CD4-positive, alpha-beta T cell treated with Interleukin-12 subunit alpha and Interleukin-12 subunit beta, for 1 hour (primary cell): ENCODE measurements at regions not wholly inside any gene's neighbourhood (a gene's known extent, or its start where the extent isn't known, plus 50 kb on each side); places are given as distances from the start of the nearest gene placed in this dataset.

Source experiments
- DNase-seq: peaks from one replicate; pipeline ENCODE4 v3.0.0-alpha.2; 2020

DNA sequence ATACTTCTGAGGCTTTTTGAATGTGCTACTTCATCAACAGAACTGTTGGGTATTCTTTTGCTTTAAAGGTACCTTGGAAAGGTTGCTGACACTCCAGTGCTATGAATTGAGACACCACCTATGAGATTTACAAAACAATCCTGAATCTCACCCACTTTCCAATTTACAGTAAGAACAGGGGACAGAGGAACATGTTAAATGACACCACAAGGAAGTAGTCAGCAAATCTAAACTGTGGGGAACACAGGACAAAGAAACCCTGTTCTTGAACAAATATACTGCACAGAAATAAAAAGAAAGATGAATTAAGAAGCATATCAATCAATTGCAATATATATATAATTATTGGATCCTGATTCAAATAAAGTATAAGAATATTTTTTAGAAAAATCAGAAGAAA lies 216.7 kb upstream of the ARID1B start:
- no peak for DNase-seq

DNA sequence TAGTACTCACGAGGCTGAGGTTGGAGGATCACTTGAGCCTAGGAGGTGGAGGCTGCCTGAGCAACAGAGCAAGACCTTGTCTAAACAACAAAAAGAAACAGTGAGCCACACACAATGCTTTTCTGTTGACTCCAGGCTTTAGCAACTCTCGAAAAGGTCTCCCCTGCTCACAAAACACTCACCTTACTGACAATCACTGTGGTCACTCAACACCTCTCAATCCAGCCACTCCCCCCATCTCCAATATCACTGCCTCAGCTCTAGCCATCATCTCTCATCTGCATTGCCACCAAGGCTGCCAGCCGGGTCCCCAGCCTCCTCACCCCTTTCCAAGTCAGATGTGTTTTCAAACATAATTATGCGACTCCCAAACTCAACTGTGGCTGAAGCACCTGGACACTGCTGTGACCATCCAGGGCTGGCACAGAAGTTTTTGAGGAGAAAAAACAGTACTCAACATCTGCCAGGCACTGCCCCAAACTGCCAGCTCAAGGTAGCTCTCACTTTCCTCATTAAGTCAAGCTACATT lies 218.0 kb upstream of the ARID1B start:
- no peak for DNase-seq

DNA sequence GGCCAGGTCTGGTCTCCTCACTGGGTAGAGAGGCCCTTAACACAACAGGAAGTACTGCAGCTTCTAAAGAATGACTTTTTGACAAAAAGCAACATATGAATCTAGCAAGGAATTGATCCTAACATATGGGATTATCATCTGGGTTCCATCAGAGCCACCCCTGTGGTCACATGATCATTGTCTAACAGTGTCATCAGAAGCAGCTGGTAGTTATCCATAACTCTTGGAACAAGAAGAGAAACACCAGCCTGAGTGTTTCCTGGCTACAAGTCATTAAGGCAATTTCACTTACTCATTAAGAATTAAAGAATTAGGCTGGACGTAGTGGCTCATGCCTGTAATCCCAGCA lies 219.3 kb upstream of the ARID1B start:
- no peak for DNase-seq

DNA sequence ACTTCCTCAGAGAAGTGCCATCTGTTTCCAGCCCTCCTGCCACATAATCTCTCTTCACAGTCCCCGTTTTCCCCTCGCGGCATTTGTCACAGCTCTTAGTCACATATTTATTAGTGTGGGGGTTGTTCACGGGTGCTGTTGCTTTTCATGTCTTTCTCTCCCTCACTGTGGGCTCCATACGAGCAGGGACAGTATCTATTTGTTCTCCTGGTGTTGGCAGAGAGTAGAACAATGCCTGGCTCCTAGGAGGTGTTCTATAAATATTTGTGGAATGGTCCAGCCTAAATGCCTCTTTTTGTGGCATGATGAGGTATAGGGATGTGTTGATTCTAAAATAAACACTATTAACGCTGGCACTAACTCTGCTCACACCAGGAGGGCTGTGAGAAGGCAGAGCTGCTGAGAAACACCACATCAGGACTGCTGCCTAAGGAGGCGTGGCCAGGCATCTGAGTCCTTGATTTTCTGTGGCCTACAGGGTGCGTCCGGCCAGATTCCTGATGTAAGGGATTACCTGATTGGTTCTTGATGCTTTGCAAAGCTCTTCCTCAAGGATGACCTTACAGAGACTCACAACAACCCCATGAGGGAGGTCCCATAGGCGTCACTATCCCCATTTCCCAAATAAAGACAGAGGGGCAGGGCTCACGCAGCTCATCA lies 219.8 kb upstream of the ARID1B start:
- no peak for DNase-seq

DNA sequence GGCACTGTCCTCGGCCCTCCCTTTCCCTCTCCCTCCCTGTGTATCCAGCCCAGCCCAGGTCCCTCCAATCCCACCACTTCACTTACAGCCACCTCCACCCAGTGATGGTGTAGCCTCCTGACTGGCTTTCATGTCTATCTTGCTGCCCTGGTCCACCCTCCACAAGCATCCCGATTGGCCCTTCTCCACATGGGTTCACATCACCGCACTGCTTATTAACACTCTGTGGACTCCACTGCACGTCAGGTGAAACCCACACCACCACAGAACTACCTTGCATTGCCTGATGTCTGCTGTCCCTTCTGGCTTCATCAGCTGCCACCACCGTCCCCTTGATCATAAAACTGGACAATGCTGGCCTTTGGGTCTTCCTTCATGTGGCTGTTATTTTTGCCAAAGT lies 220.4 kb upstream of the ARID1B start:
- DNase-seq, result no peak

DNA sequence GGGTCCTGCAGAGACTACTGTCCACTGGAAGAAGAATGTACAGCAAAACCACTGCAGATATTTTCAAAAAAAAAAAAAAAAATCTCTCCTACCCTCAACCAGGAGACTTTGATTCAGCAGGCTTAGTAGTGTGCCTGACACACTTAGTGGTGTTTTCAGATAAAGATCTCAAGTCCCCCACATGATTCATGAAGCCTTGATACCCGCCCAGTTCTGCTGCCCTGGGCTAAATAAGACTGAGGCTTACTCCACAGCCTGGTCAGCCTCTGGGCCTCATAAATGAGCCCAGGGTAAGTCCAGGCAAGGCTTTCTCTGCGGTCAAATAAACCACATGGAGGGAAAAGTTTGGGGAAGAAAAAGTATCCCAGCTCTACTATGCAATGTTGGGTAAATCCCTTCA lies 222.1 kb upstream of the ARID1B start:
- no peak for DNase-seq

DNA sequence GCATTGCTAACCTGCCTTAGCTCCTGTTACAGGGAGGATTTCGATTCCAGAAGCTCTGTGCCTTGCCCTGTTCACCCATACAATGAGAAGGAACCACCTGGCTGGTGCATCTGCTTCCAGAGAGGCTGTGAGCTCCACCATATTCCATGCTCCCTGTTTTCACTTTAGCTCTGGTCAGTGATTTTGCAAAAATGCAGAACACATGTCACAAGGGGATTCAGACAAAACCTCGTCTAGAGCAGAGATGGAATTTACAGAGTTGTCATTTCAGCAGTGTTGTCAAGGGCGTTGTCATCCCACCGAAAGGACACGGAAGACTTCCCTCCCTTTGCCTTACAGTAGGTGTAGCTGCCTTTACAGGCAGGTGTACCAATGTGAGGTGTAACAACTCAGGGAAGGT lies 223.0 kb upstream of the ARID1B start:
- no peak for DNase-seq

DNA sequence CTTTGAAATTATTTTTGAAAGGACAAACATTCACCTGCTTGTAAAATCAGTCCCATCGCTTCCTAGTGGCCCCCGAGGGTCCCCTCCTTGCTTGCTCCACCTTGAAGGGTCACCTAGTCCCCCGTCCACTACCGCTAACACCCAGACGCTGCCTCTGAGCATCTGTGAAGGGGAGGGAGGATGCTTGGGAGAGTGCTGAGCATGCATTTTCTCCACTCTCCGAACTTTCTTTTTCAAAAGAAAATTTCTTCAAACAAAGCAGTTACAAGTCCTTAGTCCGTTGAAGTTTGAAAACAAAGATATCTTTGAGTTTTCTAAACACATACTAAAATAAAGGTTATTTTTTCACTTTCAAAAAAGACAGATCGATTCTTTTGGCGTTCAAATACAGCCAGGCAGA lies 224.3 kb upstream of the ARID1B start:
- DNase-seq, result no peak

DNA sequence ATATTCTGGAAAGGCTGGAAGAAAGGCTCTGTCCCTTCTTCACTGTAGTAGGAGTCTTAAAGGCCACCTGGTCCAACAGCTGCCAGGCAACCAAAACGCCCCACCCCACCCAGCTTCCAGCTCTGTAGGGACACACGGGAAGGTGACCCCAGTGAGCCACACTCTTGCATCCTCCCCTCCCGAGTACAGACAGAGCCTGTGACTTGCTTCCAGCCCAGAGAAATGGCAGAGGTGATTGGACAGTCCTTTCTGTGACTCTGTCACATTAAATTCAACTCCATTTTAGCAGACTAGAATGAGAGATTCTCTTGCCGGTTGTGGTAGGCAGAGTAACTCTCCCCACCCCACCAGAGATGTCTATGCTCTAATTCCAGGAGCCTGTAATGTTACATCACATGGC lies 226.2 kb upstream of the ARID1B start:
- DNase-seq, result no peak

DNA sequence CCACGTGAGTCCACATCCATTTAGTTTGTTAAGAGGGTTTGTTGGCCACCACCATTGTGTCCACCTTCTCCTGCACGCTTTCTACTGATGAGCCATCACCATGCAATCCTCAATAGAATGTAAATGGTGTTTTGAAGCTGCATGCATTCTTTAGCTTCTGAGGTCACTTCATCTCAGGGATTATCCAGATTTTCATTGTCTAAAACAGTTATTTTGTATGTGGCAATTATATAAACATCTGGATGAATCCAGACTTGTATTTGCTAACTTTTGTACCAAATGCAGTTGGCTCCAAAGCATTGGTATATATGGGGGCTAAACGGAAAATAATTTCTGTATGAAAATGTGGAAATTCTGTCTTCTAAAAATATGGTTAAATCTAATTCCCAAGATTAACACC lies 231.2 kb upstream of the ARID1B start:
- no peak for DNase-seq

DNA sequence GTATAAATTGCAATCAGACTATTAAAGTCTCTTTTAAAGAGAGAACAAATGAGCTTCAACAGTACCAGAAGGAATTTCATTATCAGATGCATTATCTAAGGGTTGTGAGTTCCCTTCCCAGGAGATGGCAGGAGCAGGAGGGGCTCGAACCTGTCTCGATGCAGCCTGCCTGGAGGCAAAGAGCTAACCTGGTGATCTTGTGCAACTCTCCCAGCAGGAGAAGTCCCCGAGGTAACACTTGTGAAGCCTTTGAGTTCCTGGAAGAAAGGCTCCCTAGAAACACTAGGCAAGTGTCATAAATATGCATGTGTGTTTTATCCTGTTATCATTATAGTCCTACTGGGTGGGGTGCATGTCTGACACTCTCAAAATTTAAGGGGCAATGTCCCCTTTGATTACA lies 232.2 kb upstream of the ARID1B start:
- no peak for DNase-seq

DNA sequence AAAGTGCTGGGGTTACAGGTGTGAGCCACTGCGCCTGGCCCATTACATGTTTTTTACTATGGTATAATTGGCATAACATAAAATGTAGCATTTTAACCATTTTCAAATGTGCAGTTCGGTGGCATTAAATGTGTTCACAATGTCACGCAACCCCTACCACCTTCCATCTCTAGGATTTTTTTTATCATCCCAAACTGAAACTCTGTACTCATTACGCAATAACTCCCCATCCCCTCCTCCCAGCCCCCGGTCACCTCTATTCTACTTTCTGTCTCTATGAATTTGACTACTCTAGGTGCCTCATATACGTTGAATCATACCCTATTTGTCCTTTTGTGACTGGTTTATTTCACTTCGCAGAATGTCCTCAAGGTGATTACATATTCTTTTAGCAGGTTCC lies 233.1 kb upstream of the ARID1B start:
- no peak for DNase-seq

DNA sequence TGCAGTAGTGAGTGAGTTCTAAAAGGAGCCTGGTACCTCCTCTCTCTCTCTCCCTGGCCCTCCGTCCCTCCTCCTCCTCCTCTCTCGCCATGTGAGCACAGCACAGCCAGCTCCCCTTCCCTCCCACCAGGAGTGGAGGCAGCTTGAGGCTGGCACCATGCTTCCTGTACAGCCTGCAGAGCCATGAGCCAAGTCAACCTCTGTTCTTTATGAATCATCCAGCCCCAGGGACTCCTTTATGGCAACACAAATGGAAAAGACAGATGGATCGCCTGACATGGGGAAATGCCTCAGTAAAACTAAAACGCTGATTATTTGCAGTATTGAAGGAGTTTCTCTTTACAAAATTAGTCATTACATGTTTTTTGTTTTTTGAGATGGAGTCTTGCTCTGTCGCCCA lies 233.7 kb upstream of the ARID1B start:
- no peak for DNase-seq

DNA sequence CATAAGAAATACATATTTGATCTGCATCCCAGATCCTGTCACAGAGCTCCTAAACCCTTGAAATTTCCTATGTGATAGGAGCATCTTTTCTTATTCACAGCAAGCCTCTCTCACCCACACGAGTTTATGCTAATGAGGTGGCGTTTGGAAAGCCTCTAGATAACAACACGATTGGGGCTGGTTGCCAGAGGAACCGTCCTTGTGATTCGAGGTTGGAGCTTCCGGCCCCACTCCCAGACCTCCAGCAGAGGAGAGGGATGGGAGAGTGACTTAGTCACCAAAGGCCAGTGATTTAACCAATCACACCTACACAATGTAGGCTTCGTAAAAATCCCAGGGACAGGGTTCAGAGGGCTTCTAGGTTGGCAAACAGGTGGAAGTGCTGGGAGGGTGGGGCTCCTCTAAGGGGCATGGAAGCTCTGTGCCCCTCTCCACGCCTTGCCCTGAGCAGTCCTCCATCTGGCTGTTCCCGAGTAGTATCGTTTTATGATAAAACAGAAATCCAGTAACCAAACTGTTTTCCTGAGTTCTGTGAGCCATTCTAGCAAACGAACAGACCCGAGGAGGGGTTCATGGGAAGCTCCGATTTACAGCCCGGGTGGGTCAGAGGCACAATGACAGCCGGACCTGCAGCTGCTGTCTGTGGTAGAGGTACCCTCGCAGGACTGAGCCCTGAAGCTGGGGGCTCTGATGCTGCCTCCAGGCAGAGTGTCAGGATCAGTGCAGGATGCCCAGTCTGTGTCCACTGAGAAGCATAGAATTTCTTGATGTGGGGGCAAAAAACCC lies 238.1 kb upstream of the ARID1B start:
- no peak for DNase-seq

DNA sequence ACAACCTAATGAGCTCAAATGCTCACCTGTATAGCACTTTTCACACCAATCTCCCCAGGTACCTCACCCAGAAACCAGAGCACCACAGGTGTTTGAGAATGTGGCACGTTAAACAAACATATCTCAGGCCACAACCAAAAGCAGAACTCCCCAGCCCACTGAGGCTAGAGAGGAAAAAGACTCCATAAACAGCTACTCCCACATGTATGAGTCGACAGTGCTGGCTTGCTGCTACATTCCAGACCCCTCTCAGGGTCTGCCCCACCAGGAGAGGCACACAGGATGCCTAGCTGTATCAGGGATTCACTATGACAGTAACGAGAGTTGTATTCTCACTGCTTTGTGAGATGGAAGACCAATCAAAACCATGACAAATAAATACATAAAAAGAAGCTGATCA lies 242.6 kb upstream of the ARID1B start:
- DNase-seq, result no peak

DNA sequence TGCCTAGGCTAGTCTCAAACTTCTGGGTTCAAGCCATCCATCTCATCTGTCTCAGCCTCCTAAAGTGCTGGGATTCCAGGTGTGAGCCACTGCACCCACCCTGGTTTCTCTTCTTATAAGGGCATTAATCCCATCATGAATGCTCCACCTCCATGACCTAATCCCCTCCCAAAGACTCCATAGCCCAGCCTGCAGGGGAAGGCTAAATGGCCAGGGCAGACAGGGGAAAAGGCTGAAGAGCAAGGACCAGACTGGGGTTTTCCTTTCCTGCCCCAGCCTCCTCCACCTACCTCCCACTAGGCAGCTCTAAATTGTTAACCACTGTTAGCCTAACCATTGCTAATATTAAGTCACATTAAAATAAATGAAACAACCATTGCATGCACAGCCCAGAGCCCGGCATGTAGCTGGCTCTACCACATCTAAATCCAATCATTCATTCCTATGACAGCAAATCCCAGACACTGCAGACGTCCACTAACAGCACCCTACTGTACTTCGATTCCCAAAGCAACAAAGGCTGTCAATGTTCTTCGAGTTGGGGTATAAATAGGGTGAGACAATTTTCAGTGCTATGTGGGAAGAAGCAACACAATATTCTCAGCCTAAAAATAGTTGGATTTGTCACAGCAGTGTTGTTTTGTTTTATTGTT lies 243.2 kb upstream of the ARID1B start:
- no peak for DNase-seq

DNA sequence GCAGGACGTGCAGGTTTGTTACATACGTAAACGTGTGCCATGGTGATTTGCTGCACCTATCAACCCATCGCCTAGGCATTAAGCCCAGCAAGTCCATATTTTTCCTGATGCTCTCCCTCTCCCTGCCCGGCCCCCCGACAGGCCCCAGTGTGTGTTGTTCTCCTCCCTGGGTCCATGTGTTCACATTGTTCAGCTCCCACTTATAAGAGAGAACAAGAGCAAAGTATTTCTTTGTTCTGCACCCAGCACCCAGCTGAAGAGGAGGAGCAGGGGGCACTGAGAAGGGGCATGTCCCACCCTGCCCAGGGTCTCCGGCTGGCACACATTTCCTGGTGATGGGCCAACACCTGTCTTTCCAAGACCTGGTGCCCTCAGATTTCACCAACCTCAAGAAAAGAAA lies 251.1 kb upstream of the ARID1B start:
- DNase-seq, result no peak

DNA sequence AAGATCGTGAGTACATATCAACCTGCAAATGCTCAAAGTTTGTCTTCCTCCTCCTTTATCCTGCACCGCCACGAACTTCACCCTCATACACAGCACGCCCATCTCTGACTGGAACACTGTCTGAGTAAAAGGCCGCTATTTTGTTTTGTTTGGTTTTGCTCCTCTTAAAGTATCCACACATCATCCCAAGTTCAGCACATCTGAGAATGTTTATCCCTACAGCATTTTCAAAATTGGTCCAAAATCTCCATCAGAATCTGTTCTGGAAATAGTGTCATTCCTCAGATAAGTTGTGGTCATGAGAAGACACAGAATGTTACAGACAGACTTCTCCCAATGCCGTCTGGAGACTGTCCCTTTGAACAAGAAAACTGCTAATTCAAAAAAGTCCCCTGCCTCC lies 251.6 kb upstream of the ARID1B start:
- no peak for DNase-seq

DNA sequence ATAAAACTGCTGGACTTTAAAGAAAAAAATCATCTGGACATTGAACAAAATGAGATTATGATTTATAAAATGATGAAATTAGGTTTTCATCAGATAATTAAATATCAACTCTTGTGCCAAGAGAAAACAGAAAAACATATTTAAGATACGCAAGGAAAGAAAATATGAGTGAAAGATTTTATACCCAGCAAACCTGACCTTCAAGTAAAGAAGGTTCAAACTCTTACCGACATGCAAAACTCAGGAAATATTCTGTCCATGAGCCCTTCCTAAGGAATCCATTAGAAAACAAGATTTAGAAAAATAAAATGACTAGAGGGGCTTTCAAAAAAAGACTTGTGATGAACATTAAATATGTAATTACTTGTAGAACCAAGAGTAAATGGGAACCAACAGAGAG lies 257.2 kb upstream of the ARID1B start:
- DNase-seq, result no peak

DNA sequence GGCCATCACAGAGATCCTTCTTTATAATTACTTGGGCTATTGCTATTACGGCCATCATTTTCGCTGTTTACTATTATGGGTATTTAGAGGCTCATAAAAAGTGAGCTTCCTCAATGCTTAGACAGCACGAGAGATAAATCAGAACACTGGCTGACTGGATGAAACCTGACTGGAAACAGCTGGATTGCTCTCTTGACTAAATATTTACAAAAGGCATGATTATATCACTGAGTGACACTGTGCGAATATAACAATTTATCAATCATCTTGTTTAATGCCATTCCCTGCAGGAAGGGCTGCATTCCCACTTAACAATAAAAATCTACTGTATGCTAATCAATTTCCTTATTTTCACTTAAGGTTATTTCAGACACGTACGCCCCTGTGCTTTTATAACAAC lies 260.1 kb upstream of the ARID1B start:
- DNase-seq, result no peak

DNA sequence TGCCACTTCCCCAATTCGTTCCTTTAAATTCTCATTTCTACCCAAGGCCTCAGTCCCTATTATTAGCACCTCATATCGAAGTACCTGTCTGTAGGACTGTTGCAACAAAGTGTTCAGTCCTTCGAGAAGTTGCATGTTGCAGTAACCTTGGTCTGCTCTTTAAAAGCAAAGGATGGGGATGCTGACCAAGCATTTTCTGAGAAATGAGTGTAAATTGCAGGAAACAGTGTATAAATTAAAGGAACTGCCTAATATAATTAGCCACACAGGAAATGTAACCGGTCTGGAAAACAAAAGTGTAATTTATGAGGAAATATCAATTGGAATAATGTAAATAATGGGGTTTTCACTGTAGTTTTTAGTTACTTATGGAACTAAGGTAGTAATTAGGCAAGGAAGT lies 261.9 kb upstream of the ARID1B start:
- DNase-seq, result no peak

DNA sequence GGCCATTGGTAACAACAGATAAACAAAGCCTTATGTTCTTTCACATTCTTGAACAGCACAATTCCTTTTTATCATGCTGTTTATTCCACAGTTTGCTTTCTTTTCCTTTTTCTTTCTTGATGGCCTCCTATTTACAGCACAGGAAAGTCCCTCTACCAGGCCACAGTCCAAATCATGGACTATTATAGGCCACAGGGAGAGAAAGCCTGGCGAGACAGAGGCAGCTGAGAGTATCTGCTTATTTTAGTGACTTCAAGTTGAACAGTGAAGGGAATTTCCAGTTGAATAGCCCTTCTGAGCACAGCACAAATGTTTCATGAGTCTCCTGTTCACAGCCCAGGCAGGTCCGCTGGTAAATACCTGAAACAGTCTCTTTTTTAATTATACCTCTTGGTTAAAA lies 263.7 kb upstream of the ARID1B start:
- DNase-seq, result no peak

DNA sequence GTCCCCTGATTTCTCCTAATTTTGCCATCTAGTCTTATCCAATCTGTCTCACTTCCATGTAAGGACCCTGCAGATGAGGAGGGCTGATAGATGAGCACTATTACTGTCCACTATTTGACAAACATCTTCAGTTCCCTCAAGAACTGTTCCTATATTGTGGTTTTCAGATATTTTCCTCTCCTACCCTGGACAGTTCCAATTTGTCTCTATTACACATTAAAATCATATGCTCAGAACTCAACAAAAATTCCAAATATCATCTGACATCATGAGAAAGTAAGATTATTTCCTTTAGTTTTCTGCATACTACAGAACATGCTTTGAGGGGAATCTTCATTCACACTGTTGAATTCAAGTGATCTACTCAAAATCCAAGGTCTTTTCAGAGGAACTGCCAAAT lies 265.6 kb upstream of the ARID1B start:
- DNase-seq, result no peak

DNA sequence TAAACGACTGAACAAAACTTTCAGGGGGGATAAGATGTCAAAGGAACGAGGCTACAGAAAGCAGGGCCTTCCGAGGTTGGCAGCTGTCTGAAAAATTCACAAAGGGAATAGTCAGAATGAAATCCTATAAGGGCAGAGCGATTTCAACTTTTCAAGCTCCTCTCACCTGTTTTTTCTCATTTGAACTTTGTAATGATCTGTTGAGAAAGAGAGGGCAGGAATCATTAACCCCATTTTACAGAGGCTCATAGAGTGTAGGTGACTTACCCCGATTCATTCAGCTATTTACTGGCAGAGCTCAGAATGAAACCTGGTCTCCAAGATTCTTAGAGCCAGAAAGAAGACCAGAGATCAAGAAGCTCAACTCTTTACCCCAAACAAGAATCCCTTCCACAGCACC lies 266.1 kb upstream of the ARID1B start:
- no peak for DNase-seq
